CD14-positive monocyte (primary cell): ENCODE measurements at regions not wholly inside any gene's neighbourhood (a gene's known extent, or its start where the extent isn't known, plus 50 kb on each side); places are given as distances from the start of the nearest gene placed in this dataset.

Experiments used
- DNase-seq, 3 donors: peaks; one replicate each; pipeline ENCODE4 v3.0.0-alpha.2; 2011 to 2022
- H2AFZ ChIP-seq: 2 replicates; pipeline ENCODE4 v1.6.0; 2012; ENCODE audit warnings: mild to moderate bottlenecking, low read depth, low read length, inconsistent platforms; ENCODE audit not compliant: insufficient read depth, poor library complexity, severe bottlenecking
- H3K27ac ChIP-seq, 2 donors: 1 replicate in 1 of 2; 2 replicates in 1 of 2; pipeline ENCODE4 v1.5.1; 2012 to 2013; ENCODE audit warnings: low read length in 2 of 2, control low read depth in 1 of 2, inconsistent platforms in 1 of 2, low read depth in 1 of 2, mild to moderate bottlenecking in 1 of 2
- H3K27me3 ChIP-seq, 2 donors: one replicate each; pipeline versions ENCODE4 v1.6.0 to v1.6.1; 2011 to 2013; ENCODE audit warnings: low read length in 2 of 2; ENCODE audit not compliant: control insufficient read depth in 2 of 2, insufficient read depth in 2 of 2
- H3K36me3 ChIP-seq, 2 donors: replicated peaks in 1 of 2; 1 replicate in 1 of 2; 2 replicates in 1 of 2; pipeline versions ENCODE4 v1.5.1 to v1.6.1; 2012 to 2013; ENCODE audit warnings: low read length in 2 of 2, control low read depth in 1 of 2, inconsistent platforms in 1 of 2, mild to moderate bottlenecking in 1 of 2; ENCODE audit not compliant: insufficient read depth in 2 of 2, control insufficient read depth in 1 of 2
- H3K4me1 ChIP-seq, 2 donors: 1 replicate in 1 of 2; 2 replicates in 1 of 2; pipeline versions ENCODE4 v1.5.1 to v1.6.1; 2012 to 2013; ENCODE audit warnings: low read length in 2 of 2, control low read depth in 1 of 2, inconsistent platforms in 1 of 2, mild to moderate bottlenecking in 1 of 2, moderate library complexity in 1 of 2; ENCODE audit not compliant: insufficient read depth in 2 of 2, control insufficient read depth in 1 of 2
- H3K4me2 ChIP-seq: replicated peaks from 2 replicates; pipeline ENCODE3; 2012; ENCODE audit warnings: low read length, moderate library complexity, mild to moderate bottlenecking; ENCODE audit not compliant: poor library complexity, severe bottlenecking; ENCODE audit errors: extremely low read depth
- H3K4me3 ChIP-seq, 3 experiments: fragments of 200-600 bp in 1 of 3; sonication (generic) in 1 of 3; replicated peaks in 1 of 3; 1 replicate in 2 of 3; 2 replicates in 1 of 3; pipeline ENCODE4 v1.5.1; 2011 to 2013; ENCODE audit warnings: low read length in 3 of 3, mild to moderate bottlenecking in 3 of 3, control low read depth in 2 of 3, low read depth in 2 of 3, inconsistent platforms in 1 of 3, moderate library complexity in 1 of 3
- H3K79me2 ChIP-seq: 2 replicates; pipeline ENCODE4 v1.6.0; 2012; ENCODE audit warnings: mild to moderate bottlenecking, control low read depth, inconsistent platforms, low read length, moderate library complexity; ENCODE audit not compliant: insufficient read depth
- H3K9ac ChIP-seq: 2 replicates; pipeline ENCODE4 v1.6.0; 2017; ENCODE audit warnings: low read length, mild to moderate bottlenecking; ENCODE audit not compliant: insufficient read depth, poor library complexity, severe bottlenecking
- H3K9me3 ChIP-seq, 2 donors: replicated peaks in 1 of 2; 1 replicate in 1 of 2; 2 replicates in 1 of 2; pipeline versions ENCODE4 v1.5.1 to v1.6.1; 2012 to 2013; ENCODE audit warnings: low read length in 2 of 2, control low read depth in 1 of 2; ENCODE audit not compliant: control insufficient read depth in 1 of 2, insufficient read depth in 1 of 2
- H4K20me1 ChIP-seq: 2 replicates; pipeline ENCODE4 v1.6.0; 2012; ENCODE audit warnings: mild to moderate bottlenecking, low read length, control low read depth, moderate library complexity; ENCODE audit not compliant: insufficient read depth
- H3K27ac Mint-ChIP-seq, 7 donors: one replicate each; pipeline ENCODE4 v1.8.0; 2020; ENCODE audit warnings: mild to moderate bottlenecking in 7 of 7, mixed read lengths in 7 of 7, moderate library complexity in 6 of 7, inconsistent platforms in 2 of 7
- H3K27me3 Mint-ChIP-seq, 3 donors: one replicate each; pipeline ENCODE4 v1.8.0; 2021 to 2022; ENCODE audit warnings: low read depth in 3 of 3, mild to moderate bottlenecking in 3 of 3, mixed read lengths in 3 of 3, moderate library complexity in 3 of 3, inconsistent platforms in 1 of 3
- H3K36me3 Mint-ChIP-seq, 2 donors: one replicate each; pipeline ENCODE4 v1.8.0; 2020; ENCODE audit warnings: mixed read lengths in 2 of 2, inconsistent platforms in 1 of 2, mild to moderate bottlenecking in 1 of 2
- H3K4me1 Mint-ChIP-seq: one replicate; pipeline ENCODE4 v1.8.0; 2020; ENCODE audit warnings: mild to moderate bottlenecking, mixed read lengths
- H3K4me3 Mint-ChIP-seq, 2 donors: one replicate each; pipeline ENCODE4 v1.8.0; 2020; ENCODE audit warnings: mild to moderate bottlenecking in 2 of 2, mixed read lengths in 2 of 2, moderate library complexity in 1 of 2
- H3K9me3 Mint-ChIP-seq, 7 donors: one replicate each; pipeline ENCODE4 v1.8.0; 2020 to 2022; ENCODE audit warnings: mixed read lengths in 7 of 7, mild to moderate bottlenecking in 6 of 7, moderate library complexity in 6 of 7, inconsistent platforms in 2 of 7
- CTCF ChIP-seq: fragments of 200-600 bp; IDR thresholded peaks from one replicate; pipeline ENCODE4 v1.8.0; 2022; ENCODE audit warnings: antibody characterized with exemption, mild to moderate bottlenecking
- WGBS: methylation state at CpG from one replicate; pipeline ENCODE4 v1.1.5; 2013; ENCODE audit warnings: missing lambda C conversion rate; ENCODE audit not compliant: insufficient coverage; 5-methylcytosine and 5-hydroxymethylcytosine counted together
- intact Hi-C, 2 donors: fragments of 100-400 bp; cut with micrococcal nuclease; formaldehyde crosslinking; loops; one replicate each; pipeline versions ENCODE4 v1.15.0 to v1.15.1; 2023

GRCh38 chr15:79520654-79521053, 88.5 kb downstream of the MINAR1 start:
- 94% methylated on average over 2 of the region's 2 CpGs for WGBS
- no peaks in the 10 kb centered on the region for H3K4me1 ChIP-seq
- no peak overlapping the region for H2AFZ ChIP-seq
- Mint-ChIP-seq H3K27me3 (peaks cover 0 to 5% (median 4%) of the 10 kb centered on the region in 3 donors), H3K36me3 (no peaks in the 10 kb centered on the region), H3K4me3 (peak overlapping the region in 1 of 2 donors; percentile 16), H3K4me1 (no peaks in the 10 kb centered on the region), H3K9me3 (peaks cover 0 to 8% (median 0%) of the 10 kb centered on the region in 7 donors), H3K27ac (no peak overlapping the region)
- no peaks in the 10 kb centered on the region for H3K9me3 ChIP-seq
- no peak overlapping the region for H3K4me3 ChIP-seq
- no peak for DNase-seq
- no peak overlapping the region for H3K4me2 ChIP-seq
- intact Hi-C loops = no loop called here
- no peak overlapping the region for H3K9ac ChIP-seq
- H3K36me3 ChIP-seq = no peaks in the 10 kb centered on the region
- H4K20me1 ChIP-seq = no peaks in the 10 kb centered on the region
- no peaks in the 10 kb centered on the region for H3K27me3 ChIP-seq
- no peaks in the 10 kb centered on the region for H3K79me2 ChIP-seq
- TF ChIP-seq CTCF = no peak
- H3K27ac ChIP-seq = no peak overlapping the region

GRCh38 chr15:79522656-79523055, 90.5 kb downstream of the MINAR1 start:
- no peaks in the 10 kb centered on the region for H3K4me1 ChIP-seq
- no peak overlapping the region for H3K27ac Mint-ChIP-seq
- no peak overlapping the region for H3K4me3 Mint-ChIP-seq
- H2AFZ ChIP-seq = no peak overlapping the region
- no peak overlapping the region for H3K4me3 ChIP-seq
- no peaks in the 10 kb centered on the region for H3K36me3 Mint-ChIP-seq
- TF ChIP-seq CTCF = no peak
- no peaks in the 10 kb centered on the region for H3K36me3 ChIP-seq
- H3K79me2 ChIP-seq = no peaks in the 10 kb centered on the region
- peaks cover 0 to 4% (median 0%) of the 10 kb centered on the region in 7 donors for H3K9me3 Mint-ChIP-seq
- H3K9me3 ChIP-seq = no peaks in the 10 kb centered on the region
- no peak overlapping the region for H3K9ac ChIP-seq
- no peak for DNase-seq
- no peak overlapping the region for H3K4me2 ChIP-seq
- H3K27ac ChIP-seq = no peak overlapping the region
- peaks cover 0 to 5% (median 1%) of the 10 kb centered on the region in 3 donors for H3K27me3 Mint-ChIP-seq
- no peaks in the 10 kb centered on the region for H3K4me1 Mint-ChIP-seq
- H4K20me1 ChIP-seq = no peaks in the 10 kb centered on the region
- 94% methylated on average over 2 of the region's 2 CpGs for WGBS
- H3K27me3 ChIP-seq = no peaks in the 10 kb centered on the region
- intact Hi-C loops = no loop called here
